ENCODE measurements at regions not wholly inside any gene's neighbourhood (a gene's known extent, or its start where the extent isn't known, plus 50 kb on each side); places are given as distances from the start of the nearest gene placed in this dataset.

DNA sequence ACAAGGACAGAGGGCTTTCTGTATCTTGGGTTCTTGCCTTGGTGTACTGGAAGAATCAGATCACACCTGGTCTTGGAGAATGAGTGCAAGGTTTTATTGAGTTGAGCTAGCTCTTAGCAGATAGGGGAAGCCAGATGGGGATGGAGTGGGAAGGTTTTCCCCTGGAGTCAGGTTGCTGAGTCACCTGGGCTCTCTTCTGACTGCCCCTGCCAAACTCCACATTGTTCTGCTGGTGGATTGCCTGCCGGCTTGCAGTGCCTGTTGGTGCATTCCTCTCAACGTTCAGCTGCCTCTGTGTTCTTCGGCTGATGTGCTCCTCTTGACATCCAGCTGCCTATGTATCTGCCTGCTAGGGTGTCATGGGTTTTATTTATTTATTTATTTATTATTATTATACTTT lies 1431.1 kb downstream of the CDH8 start:
- no peaks in the 10 kb centered on the region for H3K27me3 ChIP-seq (replicated peaks; ENCODE audit: control insufficient read depth, insufficient read depth, low read length)
- no peak for DNase-seq (ENCODE audit: extremely low read depth, insufficient read length)
- TF ChIP-seq, protein P1, sequence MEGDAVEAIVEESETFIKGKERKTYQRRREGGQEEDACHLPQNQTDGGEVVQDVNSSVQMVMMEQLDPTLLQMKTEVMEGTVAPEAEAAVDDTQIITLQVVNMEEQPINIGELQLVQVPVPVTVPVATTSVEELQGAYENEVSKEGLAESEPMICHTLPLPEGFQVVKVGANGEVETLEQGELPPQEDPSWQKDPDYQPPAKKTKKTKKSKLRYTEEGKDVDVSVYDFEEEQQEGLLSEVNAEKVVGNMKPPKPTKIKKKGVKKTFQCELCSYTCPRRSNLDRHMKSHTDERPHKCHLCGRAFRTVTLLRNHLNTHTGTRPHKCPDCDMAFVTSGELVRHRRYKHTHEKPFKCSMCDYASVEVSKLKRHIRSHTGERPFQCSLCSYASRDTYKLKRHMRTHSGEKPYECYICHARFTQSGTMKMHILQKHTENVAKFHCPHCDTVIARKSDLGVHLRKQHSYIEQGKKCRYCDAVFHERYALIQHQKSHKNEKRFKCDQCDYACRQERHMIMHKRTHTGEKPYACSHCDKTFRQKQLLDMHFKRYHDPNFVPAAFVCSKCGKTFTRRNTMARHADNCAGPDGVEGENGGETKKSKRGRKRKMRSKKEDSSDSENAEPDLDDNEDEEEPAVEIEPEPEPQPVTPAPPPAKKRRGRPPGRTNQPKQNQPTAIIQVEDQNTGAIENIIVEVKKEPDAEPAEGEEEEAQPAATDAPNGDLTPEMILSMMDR (IDR thresholded peaks at IDR 0.05; ENCODE audit: insufficient read depth, low read length, poor library complexity, severe bottlenecking) = no peak
- no peak overlapping the region for H3K4me3 ChIP-seq (replicated peaks; ENCODE audit: low read depth, low read length)
- no peaks in the 10 kb centered on the region for H3K36me3 ChIP-seq (ENCODE audit: control insufficient read depth, insufficient read depth, low read length)

DNA sequence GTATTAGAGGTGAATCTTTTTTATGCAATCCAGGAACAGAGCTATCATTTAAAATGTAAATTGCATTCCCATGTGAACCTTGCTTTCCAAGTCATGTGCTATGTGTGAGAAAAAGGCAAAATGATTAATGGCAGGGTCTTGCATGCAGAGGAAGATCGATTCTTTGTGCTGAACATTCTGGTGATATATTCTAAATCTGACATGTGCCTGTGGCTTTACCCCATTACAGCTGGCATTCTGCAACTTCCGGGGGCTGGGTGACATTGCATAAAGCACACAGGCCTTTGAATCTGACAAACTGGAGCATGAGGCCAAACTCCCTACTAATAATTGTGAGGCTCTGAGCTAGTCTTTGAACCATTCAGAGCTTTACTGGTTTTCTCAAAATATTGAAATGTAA lies 1449.7 kb downstream of the CDH8 start:
- no peak overlapping the region for H3K4me3 ChIP-seq (replicated peaks; ENCODE audit: low read depth, low read length)
- H3K36me3 ChIP-seq (ENCODE audit: control insufficient read depth, insufficient read depth, low read length) = no peaks in the 10 kb centered on the region
- TF ChIP-seq, protein P1 (IDR thresholded peaks at IDR 0.05; ENCODE audit: insufficient read depth, low read length, poor library complexity, severe bottlenecking) = no peak
- DNase-seq (ENCODE audit: extremely low read depth, insufficient read length) = no peak
- no peaks in the 10 kb centered on the region for H3K27me3 ChIP-seq (replicated peaks; ENCODE audit: control insufficient read depth, insufficient read depth, low read length)

DNA sequence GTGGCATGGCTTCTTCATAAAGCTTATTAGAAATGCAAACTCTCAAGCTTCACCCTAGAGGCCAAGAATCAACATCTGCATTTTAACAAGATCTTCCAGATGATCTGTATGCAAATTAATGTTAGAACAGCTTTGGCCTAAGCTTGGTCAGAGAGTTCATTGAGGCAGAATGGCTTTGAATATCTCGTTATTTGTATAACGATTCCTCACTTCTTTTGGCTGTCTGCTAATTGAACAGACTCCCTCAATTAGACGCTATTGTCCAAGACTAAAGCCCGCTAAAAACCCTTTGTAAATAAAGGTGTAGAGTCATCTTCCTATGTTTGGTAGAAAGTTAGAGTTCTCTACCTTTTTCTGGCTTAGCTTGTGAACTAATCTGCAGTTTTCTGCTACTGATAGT lies 1453.7 kb downstream of the CDH8 start:
- no peaks in the 10 kb centered on the region for H3K27me3 ChIP-seq (replicated peaks; ENCODE audit: control insufficient read depth, insufficient read depth, low read length)
- no peaks in the 10 kb centered on the region for H3K36me3 ChIP-seq (ENCODE audit: control insufficient read depth, insufficient read depth, low read length)
- no peak overlapping the region for H3K4me3 ChIP-seq (replicated peaks; ENCODE audit: low read depth, low read length)
- TF ChIP-seq, protein P1 (IDR thresholded peaks at IDR 0.05; ENCODE audit: insufficient read depth, low read length, poor library complexity, severe bottlenecking) = no peak
- no peak for DNase-seq (ENCODE audit: extremely low read depth, insufficient read length)

DNA sequence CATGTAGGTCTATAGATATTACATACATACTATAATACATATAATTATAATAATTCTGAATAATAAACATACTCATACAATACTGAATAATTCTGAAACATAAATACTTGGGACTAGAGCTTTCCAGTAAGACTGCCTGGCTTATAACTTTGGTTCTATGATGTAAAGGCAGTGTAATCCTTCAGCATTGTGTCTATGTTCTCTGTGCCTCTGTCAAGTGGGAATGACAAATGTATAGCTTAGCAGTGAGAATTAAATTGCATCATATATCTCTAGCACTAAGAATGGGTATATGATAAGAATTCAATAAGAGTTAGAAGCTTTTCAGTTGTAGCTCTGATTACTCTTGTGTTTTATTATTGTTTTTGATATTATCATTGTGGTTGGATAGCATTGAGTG lies 1469.3 kb downstream of the CDH8 start:
- no peak overlapping the region for H3K4me3 ChIP-seq (replicated peaks; ENCODE audit: low read depth, low read length)

DNA sequence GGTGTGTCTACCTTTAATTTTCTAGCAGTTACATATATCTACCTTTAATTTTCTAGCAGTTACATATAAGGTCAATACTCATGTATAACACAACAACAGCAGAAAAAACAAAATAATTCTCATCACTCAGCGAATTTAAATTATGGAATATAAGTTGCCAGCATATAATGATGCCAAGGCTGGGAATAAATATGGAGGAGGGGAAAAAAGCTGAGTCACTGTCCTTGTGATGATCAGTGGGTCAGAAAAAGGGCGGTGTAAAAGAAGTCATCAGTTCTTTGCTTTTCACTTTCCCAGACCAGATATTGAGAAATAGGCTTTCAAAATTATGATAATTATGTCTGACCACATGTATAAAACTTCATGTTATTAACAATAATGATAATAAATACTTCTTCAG lies 1471.7 kb downstream of the CDH8 start:
- TF ChIP-seq, protein P1 (IDR thresholded peaks at IDR 0.05; ENCODE audit: insufficient read depth, low read length, poor library complexity, severe bottlenecking) = no peak
- no peak for DNase-seq (ENCODE audit: extremely low read depth, insufficient read length)
- H3K4me3 ChIP-seq (replicated peaks; ENCODE audit: low read depth, low read length) = no peak overlapping the region
- no peaks in the 10 kb centered on the region for H3K36me3 ChIP-seq (ENCODE audit: control insufficient read depth, insufficient read depth, low read length)
- H3K27me3 ChIP-seq (replicated peaks; ENCODE audit: control insufficient read depth, insufficient read depth, low read length) = no peaks in the 10 kb centered on the region

More for the DNA sequence above, 1469.3 kb downstream of the CDH8 start:
- Histone ChIP-seq H3K27me3 (replicated peaks; ENCODE audit: control insufficient read depth, insufficient read depth, low read length) (no peaks in the 10 kb centered on the region), H3K36me3 (ENCODE audit: control insufficient read depth, insufficient read depth, low read length) (no peaks in the 10 kb centered on the region)
- no peak for DNase-seq (ENCODE audit: extremely low read depth, insufficient read length)
- TF ChIP-seq, protein P1 (IDR thresholded peaks at IDR 0.05; ENCODE audit: insufficient read depth, low read length, poor library complexity, severe bottlenecking) = no peak

DNA sequence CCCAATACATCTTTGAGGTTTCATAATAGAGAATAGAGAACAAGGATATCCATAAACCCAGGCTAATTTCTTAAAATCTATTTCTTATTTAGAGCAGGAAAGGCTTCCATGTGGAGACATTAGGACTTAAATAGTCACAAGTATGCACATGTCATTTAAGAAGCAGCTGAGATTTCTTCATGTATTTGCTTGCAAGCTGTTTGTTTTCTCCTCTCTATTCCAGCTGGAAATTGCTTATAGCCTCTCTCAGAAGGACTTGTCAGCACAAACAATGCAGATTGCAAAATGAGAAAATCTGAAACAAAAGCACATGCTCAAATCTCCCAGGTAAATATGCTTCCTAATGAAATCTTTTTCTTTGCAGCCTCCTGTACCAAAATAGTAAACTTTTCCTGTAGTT lies 1473.1 kb downstream of the CDH8 start:
- TF ChIP-seq, protein P1 (IDR thresholded peaks at IDR 0.05; ENCODE audit: insufficient read depth, low read length, poor library complexity, severe bottlenecking) = no peak
- Histone ChIP-seq H3K36me3 (ENCODE audit: control insufficient read depth, insufficient read depth, low read length) (no peaks in the 10 kb centered on the region), H3K4me3 (replicated peaks; ENCODE audit: low read depth, low read length) (no peak overlapping the region)

More for the DNA sequence above, 1473.1 kb downstream of the CDH8 start:
- H3K27me3 ChIP-seq (replicated peaks; ENCODE audit: control insufficient read depth, insufficient read depth, low read length) = no peaks in the 10 kb centered on the region
- no peak for DNase-seq (ENCODE audit: extremely low read depth, insufficient read length)

Measured in GM06990 (cell line).